Parathyroid adenoma (tissue), 2 donors: ENCODE measurements at regions not wholly inside any gene's neighbourhood (a gene's known extent, or its start where the extent isn't known, plus 50 kb on each side); places are given as distances from the start of the nearest gene placed in this dataset.

Experiments
- H2AFZ ChIP-seq: fragments of 300-600 bp; sonication (generic); one replicate; pipeline ENCODE4 v1.7.0; 2017; ENCODE audit warnings: antibody characterized with exemption, mild to moderate bottlenecking
- H3K27ac ChIP-seq: fragments of 300-600 bp; sonication (generic); one replicate; pipeline ENCODE4 v1.7.0; 2017
- H3K27me3 ChIP-seq: fragments of 300-600 bp; sonication (generic); one replicate; pipeline ENCODE4 v1.7.0; 2017; ENCODE audit warnings: low read length; ENCODE audit not compliant: control insufficient read depth, insufficient read depth
- H3K36me3 ChIP-seq: fragments of 300-600 bp; sonication (generic); one replicate; pipeline ENCODE4 v1.7.0; 2017; ENCODE audit warnings: low read length; ENCODE audit not compliant: control insufficient read depth, insufficient read depth
- H3K4me1 ChIP-seq: fragments of 300-600 bp; sonication (generic); one replicate; pipeline ENCODE4 v1.7.0; 2017; ENCODE audit warnings: control low read depth
- H3K4me2 ChIP-seq: fragments of 300-600 bp; sonication (generic); one replicate; pipeline ENCODE4 v1.7.0; 2017; ENCODE audit warnings: low read length
- H3K4me3 ChIP-seq: fragments of 300-600 bp; sonication (generic); one replicate; pipeline ENCODE4 v1.7.0; 2017; ENCODE audit warnings: low read depth, low read length
- H3K79me2 ChIP-seq: fragments of 300-600 bp; sonication (generic); one replicate; pipeline ENCODE4 v1.7.0; 2017; ENCODE audit warnings: control low read depth
- H3K9ac ChIP-seq: fragments of 300-600 bp; sonication (generic); one replicate; pipeline ENCODE4 v1.7.0; 2017; ENCODE audit warnings: mild to moderate bottlenecking
- H3K9me3 ChIP-seq: fragments of 300-600 bp; sonication (generic); one replicate; pipeline ENCODE4 v1.7.0; 2017; ENCODE audit warnings: low read length; ENCODE audit not compliant: control insufficient read depth
- TF ChIP-seq, protein P1 (sequence below): fragments of 300-600 bp; sonication (generic); IDR thresholded peaks from one replicate; pipeline ENCODE4 v1.7.0; 2017; ENCODE audit warnings: antibody characterized with exemption, mild to moderate bottlenecking
- donor health status: primary hyperparathyroidism.

GRCh38 chr11:104402812-104403521 lies 239.0 kb upstream of the PDGFD start:
- TF ChIP-seq, protein P1, sequence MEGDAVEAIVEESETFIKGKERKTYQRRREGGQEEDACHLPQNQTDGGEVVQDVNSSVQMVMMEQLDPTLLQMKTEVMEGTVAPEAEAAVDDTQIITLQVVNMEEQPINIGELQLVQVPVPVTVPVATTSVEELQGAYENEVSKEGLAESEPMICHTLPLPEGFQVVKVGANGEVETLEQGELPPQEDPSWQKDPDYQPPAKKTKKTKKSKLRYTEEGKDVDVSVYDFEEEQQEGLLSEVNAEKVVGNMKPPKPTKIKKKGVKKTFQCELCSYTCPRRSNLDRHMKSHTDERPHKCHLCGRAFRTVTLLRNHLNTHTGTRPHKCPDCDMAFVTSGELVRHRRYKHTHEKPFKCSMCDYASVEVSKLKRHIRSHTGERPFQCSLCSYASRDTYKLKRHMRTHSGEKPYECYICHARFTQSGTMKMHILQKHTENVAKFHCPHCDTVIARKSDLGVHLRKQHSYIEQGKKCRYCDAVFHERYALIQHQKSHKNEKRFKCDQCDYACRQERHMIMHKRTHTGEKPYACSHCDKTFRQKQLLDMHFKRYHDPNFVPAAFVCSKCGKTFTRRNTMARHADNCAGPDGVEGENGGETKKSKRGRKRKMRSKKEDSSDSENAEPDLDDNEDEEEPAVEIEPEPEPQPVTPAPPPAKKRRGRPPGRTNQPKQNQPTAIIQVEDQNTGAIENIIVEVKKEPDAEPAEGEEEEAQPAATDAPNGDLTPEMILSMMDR: no peak
- Histone ChIP-seq H3K9ac (no peak overlapping the region), H3K36me3 (no peaks in the 10 kb centered on the region), H3K4me2 (no peak overlapping the region), H3K27ac (no peak overlapping the region), H2AFZ (no peak overlapping the region), H3K27me3 (no peaks in the 10 kb centered on the region), H3K79me2 (no peaks in the 10 kb centered on the region), H3K4me1 (no peaks in the 10 kb centered on the region), H3K9me3 (no peaks in the 10 kb centered on the region), H3K4me3 (no peak overlapping the region)

DNA sequence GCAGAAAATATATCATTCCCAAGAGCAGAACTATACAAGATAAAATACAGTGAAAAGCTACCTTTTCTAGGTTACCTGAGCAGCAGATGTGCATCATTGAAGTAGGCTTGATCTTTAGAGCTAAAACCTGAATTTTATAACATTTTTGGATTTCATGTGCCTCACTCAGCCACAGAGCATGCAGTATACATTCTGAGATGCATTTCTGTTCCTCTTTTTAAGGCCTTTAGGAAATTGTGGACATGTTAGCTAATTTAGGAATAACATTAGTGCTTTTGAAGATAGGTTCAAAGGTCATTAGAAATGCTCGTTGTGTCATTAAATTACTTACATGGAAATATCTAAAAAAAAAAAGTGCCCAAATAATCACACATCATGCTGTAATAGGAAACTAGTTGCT lies 230.6 kb upstream of the PDGFD start:
- Histone ChIP-seq H3K27me3 (no peaks in the 10 kb centered on the region), H3K36me3 (no peaks in the 10 kb centered on the region), H3K4me3 (no peak overlapping the region), H3K79me2 (no peaks in the 10 kb centered on the region), H3K27ac (no peak overlapping the region), H3K4me1 (no peaks in the 10 kb centered on the region), H2AFZ (no peak overlapping the region), H3K4me2 (no peak overlapping the region), H3K9me3 (no peaks in the 10 kb centered on the region), H3K9ac (no peak overlapping the region)
- TF ChIP-seq, protein P1: no peak

DNA sequence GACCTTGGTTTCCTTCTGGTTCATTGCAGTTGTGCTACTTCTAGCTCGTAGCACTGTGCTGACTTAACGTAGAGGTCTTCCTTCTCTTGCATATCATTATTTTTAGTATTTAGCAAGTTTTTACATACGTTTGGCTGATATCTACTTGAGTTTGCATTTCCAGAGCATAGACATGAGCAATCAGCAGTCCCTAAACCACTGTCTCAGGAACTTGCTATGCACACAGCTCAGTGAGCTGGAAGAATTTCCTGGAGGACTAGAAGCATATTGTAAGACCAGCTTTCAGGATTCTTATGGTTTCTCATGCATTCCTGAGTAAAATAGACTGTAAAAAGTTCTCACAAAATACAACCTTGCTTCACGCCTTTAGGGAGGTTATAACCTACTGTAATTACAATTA lies 226.7 kb upstream of the PDGFD start:
- H3K4me2 ChIP-seq: no peak overlapping the region
- no peak overlapping the region for H2AFZ ChIP-seq
- TF ChIP-seq, protein P1: no peak
- H3K27me3 ChIP-seq: no peaks in the 10 kb centered on the region
- H3K9me3 ChIP-seq: no peaks in the 10 kb centered on the region
- H3K36me3 ChIP-seq: no peaks in the 10 kb centered on the region
- H3K4me3 ChIP-seq: no peak overlapping the region
- no peaks in the 10 kb centered on the region for H3K79me2 ChIP-seq
- H3K9ac ChIP-seq: no peak overlapping the region
- no peaks in the 10 kb centered on the region for H3K4me1 ChIP-seq
- H3K27ac ChIP-seq: no peak overlapping the region

- H2AFZ ChIP-seq: no peak overlapping the region
- no peaks in the 10 kb centered on the region for H3K27me3 ChIP-seq
- H3K36me3 ChIP-seq: no peaks in the 10 kb centered on the region
- no peak overlapping the region for H3K4me3 ChIP-seq
- TF ChIP-seq, protein P1: no peak
- H3K4me2 ChIP-seq: no peak overlapping the region
- no peak overlapping the region for H3K27ac ChIP-seq
- no peaks in the 10 kb centered on the region for H3K4me1 ChIP-seq
- H3K9me3 ChIP-seq: no peaks in the 10 kb centered on the region
- H3K9ac ChIP-seq: no peak overlapping the region
- no peaks in the 10 kb centered on the region for H3K79me2 ChIP-seq
Measured at GRCh38 chr11:104385884-104386283, 221.9 kb upstream of the PDGFD start.

GRCh38 chr11:104380358-104380757 lies 216.4 kb upstream of the PDGFD start:
- Histone ChIP-seq H3K9ac (no peak overlapping the region), H3K27ac (no peak overlapping the region), H3K27me3 (no peaks in the 10 kb centered on the region), H3K9me3 (no peaks in the 10 kb centered on the region), H3K4me2 (no peak overlapping the region), H3K36me3 (no peaks in the 10 kb centered on the region), H3K4me1 (no peaks in the 10 kb centered on the region), H3K79me2 (no peaks in the 10 kb centered on the region), H3K4me3 (no peak overlapping the region), H2AFZ (no peak overlapping the region)
- TF ChIP-seq, protein P1: no peak
